ENCODE measurements at regions not wholly inside any gene's neighbourhood (a gene's known extent, or its start where the extent isn't known, plus 50 kb on each side); places are given as distances from the start of the nearest gene placed in this dataset.

DNA sequence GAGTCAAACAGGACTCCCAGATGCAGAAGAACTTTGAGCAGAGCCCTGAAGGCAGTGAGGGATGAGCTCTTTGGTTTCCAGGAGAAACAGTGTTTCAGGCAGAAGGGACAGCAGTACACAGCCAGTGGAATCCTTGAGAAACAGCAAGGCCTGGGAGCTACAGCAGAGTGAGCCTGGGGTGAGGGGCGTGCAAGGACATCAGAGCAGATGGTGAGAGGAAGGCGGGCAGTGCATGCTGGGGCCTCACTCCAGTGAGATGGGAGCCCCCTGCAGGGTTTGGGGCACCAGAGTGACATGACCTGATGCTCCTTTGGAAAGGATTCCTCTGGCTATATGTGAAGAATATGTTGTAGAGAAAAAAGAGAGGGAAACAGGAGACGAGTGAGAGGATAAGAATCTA lies 98.1 kb upstream of the EGFL6 start:
- TF ChIP-seq POLR2AphosphoS5 (IDR thresholded peaks at IDR 0.05), result no peak
- TF ChIP-seq, protein P1, sequence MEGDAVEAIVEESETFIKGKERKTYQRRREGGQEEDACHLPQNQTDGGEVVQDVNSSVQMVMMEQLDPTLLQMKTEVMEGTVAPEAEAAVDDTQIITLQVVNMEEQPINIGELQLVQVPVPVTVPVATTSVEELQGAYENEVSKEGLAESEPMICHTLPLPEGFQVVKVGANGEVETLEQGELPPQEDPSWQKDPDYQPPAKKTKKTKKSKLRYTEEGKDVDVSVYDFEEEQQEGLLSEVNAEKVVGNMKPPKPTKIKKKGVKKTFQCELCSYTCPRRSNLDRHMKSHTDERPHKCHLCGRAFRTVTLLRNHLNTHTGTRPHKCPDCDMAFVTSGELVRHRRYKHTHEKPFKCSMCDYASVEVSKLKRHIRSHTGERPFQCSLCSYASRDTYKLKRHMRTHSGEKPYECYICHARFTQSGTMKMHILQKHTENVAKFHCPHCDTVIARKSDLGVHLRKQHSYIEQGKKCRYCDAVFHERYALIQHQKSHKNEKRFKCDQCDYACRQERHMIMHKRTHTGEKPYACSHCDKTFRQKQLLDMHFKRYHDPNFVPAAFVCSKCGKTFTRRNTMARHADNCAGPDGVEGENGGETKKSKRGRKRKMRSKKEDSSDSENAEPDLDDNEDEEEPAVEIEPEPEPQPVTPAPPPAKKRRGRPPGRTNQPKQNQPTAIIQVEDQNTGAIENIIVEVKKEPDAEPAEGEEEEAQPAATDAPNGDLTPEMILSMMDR (IDR thresholded peaks at IDR 0.05), result no peak
- no peak for TF ChIP-seq POLR2A (IDR thresholded peaks at IDR 0.05)
- TF ChIP-seq EP300 (IDR thresholded peaks at IDR 0.05), result no peak
